Erythroblast (primary cell): ENCODE measurements at regions not wholly inside any gene's neighbourhood (a gene's known extent, or its start where the extent isn't known, plus 50 kb on each side); places are given as distances from the start of the nearest gene placed in this dataset.

Source experiments
- DNase-seq, 2 experiments: peaks; one replicate each; lab custom pipeline; 2025; lab: John Stamatoyannopoulos, UW
- GATA1 ChIP-seq: IDR thresholded peaks from 2 replicates; pipeline ENCODE4 v1.6.1; 2011; ENCODE audit warnings: low read depth, mild to moderate bottlenecking, control low read depth, low read length, moderate library complexity
- POLR2A ChIP-seq: IDR thresholded peaks from 2 replicates; pipeline ENCODE4 v1.6.1; 2011; ENCODE audit warnings: mild to moderate bottlenecking, low read length

DNA sequence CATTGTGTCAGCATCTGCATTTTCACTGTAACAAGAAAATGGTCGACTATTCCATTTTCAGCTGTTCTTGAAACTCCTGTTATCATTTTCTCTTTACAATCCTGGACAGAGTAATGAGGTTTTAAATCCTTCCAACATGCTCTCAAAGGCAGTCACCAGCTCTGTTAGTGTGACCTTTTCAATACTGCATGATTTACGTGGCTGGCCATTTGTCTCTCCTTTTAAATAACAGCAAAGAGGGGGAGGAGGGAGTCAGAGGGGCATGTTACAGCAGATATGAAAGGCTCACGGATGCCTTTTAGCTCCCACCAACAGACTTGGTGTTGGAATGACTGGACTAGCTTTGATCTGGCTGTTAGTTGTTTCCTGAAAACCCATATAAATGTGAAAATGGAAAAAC, 1251.2 kb downstream of the AACS start:
- no peak for DNase-seq
- TF ChIP-seq POLR2A, result no peak
- TF ChIP-seq GATA1, result no peak

DNA sequence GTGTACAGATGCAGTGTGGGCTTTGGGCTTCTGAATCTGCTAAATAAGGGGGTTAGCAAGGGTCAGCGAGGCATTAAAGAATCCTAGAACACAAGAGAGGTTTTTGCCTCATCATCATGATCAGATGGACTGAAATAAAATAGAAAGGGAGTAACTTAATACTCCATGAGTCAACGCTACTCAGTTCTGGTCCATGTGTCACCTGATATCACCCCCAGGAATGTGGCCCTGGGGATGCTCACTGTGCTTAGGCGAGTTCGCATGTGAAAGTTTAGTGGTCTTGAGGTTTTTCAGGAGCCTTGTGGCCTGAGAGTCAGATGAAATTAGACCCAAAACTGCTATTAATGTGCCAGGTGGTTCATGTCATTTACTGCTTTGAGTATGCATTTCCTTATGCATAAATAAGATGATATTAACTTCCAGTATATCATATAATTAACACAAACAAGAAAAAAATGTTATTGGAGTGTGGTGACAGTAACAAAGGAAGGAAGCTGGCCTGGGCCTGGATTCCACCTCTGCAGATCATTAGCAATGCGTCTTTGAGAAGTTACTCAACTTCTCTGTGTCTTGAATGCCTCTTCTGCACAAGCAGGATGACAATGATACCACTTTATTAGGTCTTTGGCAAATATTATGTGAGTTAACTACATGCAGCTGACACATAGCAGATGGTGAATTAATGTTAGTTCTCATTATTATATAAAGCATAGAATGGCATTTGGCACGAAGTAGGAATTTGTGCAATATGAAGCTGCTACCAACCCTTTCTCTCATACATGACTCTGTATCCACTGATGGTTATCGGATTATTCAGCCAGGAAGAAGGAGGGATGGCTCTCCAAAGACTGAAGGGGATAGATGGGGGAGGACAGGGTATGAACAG, 1272.6 kb downstream of the AACS start:
- no peak for DNase-seq
- no peak for TF ChIP-seq POLR2A
- TF ChIP-seq GATA1, result no peak

DNA sequence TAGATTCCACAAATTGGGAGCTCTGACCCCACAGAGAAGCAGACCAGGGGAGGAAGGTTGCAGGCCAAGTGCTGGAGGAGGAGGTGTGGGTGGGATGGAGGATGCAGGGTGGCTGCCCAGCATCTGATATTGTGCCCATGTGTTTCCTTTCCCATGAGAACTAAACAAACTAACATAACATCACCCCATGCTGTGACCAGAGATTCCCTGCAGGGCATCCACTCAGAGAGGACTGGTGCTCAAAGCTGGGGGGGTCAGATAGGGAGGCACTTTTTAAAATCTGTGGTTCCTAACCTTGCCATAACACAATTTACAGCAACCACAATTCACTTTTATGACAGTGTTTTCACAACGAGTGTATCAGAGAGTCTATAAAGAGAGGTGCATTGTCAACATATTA, 1277.6 kb downstream of the AACS start:
- DNase-seq, result no peak
- no peak for TF ChIP-seq POLR2A
- TF ChIP-seq GATA1, result no peak

DNA sequence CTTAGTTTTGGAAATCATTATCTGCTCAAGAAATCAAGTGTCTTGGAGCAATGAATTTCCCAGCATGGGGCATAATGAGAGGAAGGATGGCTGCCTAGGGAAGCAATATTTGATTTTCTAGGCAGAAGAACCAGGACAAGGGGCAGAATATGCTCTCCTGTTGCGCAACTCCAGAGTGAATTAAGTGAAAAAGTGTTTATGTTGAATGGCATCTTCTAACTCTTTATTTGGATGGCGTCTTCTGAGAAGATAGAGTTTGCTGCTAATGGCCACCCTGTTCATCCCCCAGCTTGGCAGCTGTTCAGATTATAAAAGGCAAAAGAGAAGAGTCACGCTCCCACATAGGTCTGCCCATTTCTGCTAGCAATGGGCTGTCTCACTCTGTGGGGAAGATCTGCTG, 1278.1 kb downstream of the AACS start:
- no peak for TF ChIP-seq POLR2A
- no peak for TF ChIP-seq GATA1
- DNase-seq, result no peak

DNA sequence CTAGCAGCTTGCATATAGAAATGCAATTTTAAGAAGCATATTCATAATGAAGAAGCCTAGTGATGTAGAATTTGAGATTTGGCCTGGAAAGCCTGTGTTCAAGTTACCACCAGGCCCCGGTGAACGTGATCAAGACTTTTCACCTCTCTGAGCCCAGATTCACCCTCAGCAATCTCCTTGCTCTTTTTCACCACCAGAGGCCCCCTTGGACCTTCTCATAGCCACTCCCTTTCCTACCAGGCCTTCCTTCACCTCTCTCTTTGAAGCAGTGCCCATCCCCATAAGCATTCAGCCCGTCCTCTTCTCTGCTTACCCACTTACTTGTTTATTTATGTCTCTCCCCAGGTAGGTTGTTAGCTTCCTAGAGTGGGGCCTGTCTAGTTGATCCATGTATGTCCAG, 1280.9 kb downstream of the AACS start:
- TF ChIP-seq GATA1 (no peak), POLR2A (no peak)

DNA sequence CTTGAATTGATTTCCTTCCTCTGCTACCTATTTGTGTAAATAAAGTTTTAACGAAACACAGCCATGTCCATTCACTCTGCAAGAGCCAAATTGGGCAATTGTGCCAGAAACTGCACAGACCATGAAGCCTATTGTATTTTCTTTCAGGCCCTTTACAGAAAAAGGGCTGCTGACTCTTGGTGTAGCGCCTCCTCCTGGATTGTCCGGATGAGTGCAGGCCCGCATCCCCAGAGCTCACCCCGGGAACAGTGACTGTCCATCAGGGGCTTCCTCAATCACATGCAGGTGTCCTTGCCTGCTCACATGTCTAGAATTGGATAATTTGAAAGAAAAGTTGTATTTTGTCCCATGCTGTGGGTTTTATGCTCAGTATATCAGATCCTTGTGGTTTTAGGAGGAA, 1282.2 kb downstream of the AACS start:
- DNase-seq, result no peak
- TF ChIP-seq GATA1 (no peak), POLR2A (no peak)

More for the DNA sequence above, 1280.9 kb downstream of the AACS start:
- DNase-seq, result no peak

DNA sequence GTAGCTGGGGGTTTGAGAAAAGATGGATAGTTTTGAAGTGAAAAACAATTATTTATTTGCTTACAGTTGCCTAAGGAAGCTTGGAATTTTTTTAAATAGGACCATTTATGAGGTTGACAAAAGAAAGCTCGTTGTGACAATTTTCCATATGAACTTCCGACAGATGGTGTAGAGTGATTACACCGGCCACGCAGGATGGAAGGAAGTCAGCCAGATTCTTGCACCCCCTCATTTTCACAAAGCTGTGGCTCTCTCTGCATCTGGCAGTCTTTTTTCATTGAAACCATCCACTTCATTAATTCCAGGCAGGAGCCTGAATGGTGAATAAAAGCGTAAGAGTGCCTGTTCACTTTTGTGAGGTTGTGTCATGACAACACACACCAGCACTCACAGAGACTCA, 1284.1 kb downstream of the AACS start:
- DNase-seq, result no peak
- TF ChIP-seq POLR2A (no peak), GATA1 (no peak)

DNA sequence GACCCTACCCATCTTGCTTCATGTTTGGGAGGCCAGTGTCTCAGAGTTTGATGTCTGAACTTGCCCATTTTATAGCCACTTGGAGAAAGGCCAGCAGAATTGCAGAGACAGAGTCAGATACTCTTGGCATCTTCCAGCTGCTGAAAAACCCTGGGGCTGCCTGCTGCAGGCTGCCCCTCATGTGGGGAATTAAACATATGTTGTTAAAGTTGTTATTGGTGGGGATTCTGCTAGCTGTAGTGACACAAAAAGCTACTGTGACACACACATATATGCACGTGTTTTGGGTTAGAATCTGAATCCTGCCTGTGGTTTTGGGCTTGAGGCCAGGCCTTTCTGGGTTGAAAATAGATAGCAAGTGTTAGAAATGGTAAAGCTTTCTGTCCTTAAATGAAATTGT, 1288.4 kb downstream of the AACS start:
- TF ChIP-seq POLR2A (no peak), GATA1 (no peak)
- no peak for DNase-seq

DNA sequence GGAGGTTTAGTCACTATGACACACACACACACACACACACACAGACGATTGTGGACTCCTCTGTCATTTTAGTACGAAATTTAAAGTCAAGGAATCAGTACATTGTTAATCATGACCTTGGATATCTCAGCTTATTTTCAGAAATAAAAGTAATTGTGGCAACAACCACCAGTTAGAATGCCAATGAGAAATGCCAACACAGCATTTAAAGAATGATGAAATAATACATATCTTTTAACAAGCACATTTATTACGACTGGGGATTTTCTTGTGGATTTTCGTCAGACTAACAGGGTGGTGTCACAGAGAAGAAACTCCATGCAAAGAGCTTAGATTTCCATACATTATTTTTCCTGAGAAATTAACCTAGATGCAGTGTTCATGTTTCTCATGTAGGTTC, 1289.4 kb downstream of the AACS start:
- no peak for DNase-seq
- TF ChIP-seq GATA1 (no peak), POLR2A (no peak)

DNA sequence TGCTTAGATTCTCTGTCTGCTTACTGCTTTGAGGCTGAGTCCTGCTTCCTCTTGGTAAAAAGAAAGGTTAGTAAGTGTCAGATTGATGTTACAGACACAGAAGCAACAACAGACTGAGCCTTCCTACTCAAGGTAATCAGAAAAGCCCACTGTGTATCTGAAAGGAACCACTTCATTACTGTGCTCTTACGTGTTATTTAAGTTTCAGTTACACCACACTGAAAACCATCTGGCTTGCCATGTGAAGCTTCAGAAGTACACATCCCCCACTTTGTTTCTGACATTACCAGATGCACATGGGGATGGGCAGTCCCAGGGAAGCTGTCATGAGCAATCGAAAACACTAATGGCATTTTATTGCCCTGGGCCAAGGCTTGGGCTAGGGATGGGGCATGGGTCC, 1290.1 kb downstream of the AACS start:
- TF ChIP-seq POLR2A (no peak), GATA1 (no peak)
- no peak for DNase-seq

DNA sequence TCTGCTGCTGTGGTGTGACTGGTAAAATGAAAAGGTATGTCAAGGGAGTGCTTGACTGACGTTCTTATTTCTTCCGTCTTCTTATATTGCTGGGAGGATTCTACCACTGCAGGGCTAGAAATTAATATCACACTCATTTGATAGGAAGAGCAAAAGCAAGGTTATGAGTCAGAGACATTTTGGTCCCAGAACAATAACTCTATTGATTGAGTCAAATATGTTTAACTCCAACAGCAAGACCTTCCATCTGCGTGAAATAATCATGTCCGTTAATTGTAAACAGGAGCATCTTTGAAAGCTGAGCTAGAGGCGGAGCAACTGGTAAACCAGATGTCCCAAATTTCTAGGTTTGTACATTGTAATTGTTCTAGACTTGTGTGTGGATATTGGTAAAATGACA, 1293.6 kb downstream of the AACS start:
- TF ChIP-seq GATA1 (no peak), POLR2A (no peak)
- no peak for DNase-seq

DNA sequence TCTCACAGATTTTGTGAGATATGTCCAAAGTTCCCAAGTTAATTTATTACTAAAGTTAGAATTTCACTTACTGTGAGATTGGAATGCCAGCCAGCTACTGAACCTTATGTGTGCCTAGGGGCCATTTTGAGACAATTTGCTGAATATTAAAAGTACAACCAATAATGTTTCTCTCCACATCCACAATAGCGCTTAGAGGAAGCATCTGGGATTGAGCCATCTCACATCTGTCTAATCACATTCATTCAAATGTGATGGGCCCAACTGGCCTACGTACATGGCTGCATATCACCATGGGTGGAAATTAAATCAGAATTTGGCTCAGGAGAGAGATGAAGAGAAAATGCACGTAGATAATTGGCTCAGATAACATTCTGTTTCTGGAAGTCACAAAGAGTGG, 1294.0 kb downstream of the AACS start:
- TF ChIP-seq POLR2A (no peak), GATA1 (no peak)

DNA sequence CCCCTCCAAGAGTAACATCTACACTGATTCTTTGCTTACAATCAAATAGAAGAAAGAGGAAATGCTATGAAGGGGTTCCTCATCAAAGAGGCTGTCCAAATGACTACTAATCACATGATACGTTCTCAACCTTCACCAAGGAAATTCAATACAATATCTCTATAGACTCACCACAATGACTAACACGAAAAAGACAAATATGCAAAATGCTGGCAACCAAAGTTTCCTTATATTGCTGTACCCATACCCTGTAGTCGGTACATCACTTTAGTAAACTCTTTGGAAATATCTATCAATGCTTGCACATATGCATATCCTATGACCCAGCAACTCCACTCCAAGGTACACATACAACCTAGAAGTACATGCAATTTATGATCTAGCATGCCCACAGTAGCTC, 1296.6 kb downstream of the AACS start:
- DNase-seq, result no peak
- no peak for TF ChIP-seq GATA1
- no peak for TF ChIP-seq POLR2A

More for the DNA sequence above, 1294.0 kb downstream of the AACS start:
- DNase-seq, result no peak

DNA sequence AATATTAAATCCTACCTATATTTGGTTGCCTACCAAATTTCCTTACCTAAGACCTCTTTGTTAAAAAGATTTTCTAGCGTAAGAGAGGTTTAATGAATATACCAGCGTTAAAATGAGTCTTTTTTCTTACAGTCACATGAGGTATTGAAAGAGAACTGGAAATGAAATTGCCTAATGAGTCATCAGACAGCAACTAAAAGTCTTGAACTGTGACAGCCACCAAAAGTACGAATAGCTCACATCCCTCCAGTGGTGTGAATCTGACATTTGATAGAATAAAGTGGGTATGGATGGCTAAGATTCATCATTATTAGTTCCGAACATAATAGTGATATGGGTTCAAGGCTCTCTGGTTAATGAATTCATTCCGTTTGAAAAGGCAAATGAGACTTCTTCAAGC, 1297.3 kb downstream of the AACS start:
- TF ChIP-seq GATA1 (no peak), POLR2A (no peak)

DNA sequence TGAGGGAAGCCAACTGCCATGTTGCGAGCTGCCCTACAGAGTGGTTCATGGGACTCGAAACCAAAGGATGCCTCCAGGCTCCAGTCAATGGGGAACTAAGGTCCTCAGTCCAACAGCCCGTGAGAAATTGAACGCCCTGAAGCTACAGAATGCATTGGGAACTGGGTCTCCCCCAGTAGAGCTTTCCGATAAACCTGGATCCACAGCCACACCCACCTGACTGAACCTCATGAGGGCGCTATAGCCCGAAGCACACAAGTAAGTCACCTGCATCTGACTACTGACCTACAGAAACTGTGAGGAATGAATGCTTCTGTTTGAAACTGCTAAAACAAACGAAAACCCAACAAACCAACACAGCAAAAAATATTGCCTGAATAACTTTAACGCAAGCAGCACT, 1297.7 kb downstream of the AACS start:
- TF ChIP-seq GATA1 (no peak), POLR2A (no peak)
- DNase-seq, result no peak

More for the DNA sequence above, 1297.3 kb downstream of the AACS start:
- no peak for DNase-seq
